AG09309 (cell line): ENCODE measurements at regions not wholly inside any gene's neighbourhood (a gene's known extent, or its start where the extent isn't known, plus 50 kb on each side); places are given as distances from the start of the nearest gene placed in this dataset.
A peak's percentile ranks its signal among the peaks of the same experiment; 100 is the strongest.
"Not testable (repeated sequence)": the region's sequence is repeated elsewhere in the genome, so short reads cannot be mapped to it uniquely, and the experiment has no call there.

Experiments used
- DNase-seq: peaks from one replicate; pipeline ENCODE4 v3.0.0-alpha.2; 2010; ENCODE audit warnings: low read depth
- H3K4me3 ChIP-seq: 2 replicates; pipeline ENCODE4 v1.5.1; 2011; ENCODE audit warnings: mild to moderate bottlenecking, low read depth, low read length, moderate library complexity; ENCODE audit not compliant: control insufficient read depth
- TF ChIP-seq, protein P1 (sequence below): IDR thresholded peaks from 2 replicates; pipeline ENCODE4 v1.5.1; 2011; ENCODE audit warnings: mild to moderate bottlenecking, low read depth, low read length, inconsistent platforms; ENCODE audit not compliant: insufficient read depth, control insufficient read depth; ENCODE audit errors: missing control alignments

GRCh38 chr4:33772582-33772981, 2471.7 kb downstream of the ARAP2 start:
- no peak for DNase-seq
- TF ChIP-seq, protein P1, sequence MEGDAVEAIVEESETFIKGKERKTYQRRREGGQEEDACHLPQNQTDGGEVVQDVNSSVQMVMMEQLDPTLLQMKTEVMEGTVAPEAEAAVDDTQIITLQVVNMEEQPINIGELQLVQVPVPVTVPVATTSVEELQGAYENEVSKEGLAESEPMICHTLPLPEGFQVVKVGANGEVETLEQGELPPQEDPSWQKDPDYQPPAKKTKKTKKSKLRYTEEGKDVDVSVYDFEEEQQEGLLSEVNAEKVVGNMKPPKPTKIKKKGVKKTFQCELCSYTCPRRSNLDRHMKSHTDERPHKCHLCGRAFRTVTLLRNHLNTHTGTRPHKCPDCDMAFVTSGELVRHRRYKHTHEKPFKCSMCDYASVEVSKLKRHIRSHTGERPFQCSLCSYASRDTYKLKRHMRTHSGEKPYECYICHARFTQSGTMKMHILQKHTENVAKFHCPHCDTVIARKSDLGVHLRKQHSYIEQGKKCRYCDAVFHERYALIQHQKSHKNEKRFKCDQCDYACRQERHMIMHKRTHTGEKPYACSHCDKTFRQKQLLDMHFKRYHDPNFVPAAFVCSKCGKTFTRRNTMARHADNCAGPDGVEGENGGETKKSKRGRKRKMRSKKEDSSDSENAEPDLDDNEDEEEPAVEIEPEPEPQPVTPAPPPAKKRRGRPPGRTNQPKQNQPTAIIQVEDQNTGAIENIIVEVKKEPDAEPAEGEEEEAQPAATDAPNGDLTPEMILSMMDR: no peak
- no peak overlapping the region for H3K4me3 ChIP-seq

DNA sequence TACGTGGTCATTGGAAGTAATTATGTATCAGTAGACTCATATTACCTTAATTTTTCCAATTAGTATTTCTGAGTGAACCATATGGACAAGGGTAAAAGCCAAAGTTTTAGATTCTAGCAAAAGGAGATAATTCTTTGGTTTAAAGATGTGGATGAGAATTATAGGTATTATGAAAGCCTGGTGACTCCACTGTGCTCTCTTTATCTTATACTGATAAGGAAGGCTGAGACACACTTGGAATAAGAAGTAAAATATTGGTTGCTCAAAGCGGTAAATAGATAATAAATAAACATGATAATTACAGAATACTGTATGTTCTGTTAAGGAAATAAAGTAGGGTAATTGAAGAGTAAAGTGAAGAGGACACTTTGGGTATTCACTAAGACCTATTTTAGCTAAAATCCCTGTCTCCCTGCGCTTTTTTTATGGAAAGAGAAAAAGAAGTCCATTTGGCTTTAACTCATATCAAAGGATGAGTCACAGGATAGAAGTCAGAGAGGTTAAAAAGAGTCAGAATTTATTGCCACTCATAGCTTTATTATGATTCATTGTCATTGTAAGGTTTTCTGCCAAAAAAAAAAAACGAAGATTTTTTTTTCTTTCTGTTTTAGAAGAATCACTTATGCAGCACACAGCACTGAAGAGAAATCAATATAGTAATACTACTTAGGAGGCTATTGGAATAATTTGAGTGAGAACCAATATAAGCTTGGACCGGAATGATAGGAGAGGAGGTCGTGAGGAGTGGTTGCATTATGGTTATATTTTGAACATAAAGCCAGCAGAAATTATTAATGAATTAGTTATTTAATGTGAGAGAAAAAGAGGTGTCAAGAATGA, 2463.1 kb downstream of the ARAP2 start:
- H3K4me3 ChIP-seq: no peak overlapping the region
- DNase-seq: peak; percentile 32
- TF ChIP-seq, protein P1: no peak

GRCh38 chr4:33785843-33786242, 2458.5 kb downstream of the ARAP2 start:
- H3K4me3 ChIP-seq: no peak overlapping the region
- DNase-seq: no peak
- TF ChIP-seq, protein P1: no peak

DNA sequence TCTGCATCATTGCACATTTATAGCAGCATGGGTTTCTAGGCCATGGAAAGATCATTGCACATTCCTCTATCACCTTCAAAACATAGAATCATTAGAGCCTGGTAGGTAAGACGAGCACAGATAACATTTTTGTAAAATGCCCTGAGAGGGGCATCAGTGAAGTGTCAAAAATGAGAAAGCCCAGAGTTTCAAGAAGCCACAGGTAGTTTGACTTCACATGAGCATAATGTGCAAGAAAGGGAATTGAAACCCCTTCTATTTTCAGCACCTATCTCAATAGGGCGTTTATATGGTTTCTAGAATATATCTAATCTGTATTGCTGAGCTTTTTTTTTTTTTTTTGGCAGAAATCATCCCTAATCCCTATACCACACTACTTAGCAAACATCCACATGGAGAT, 2441.7 kb downstream of the ARAP2 start:
- no peak overlapping the region for H3K4me3 ChIP-seq
- no peak for DNase-seq
- TF ChIP-seq, protein P1: no peak

GRCh38 chr4:33825685-33826084, 2418.6 kb downstream of the ARAP2 start:
- TF ChIP-seq, protein P1: no peak
- H3K4me3 ChIP-seq: no peak overlapping the region
- no peak for DNase-seq

- DNase-seq: not testable (repeated sequence)
Measured at GRCh38 chr4:33829356-33829755, 2415.0 kb downstream of the ARAP2 start.

GRCh38 chr4:33831442-33832066, 2412.8 kb downstream of the ARAP2 start:
- DNase-seq: peak; percentile 41
- TF ChIP-seq, protein P1: no peak
- H3K4me3 ChIP-seq: no peak overlapping the region

More at GRCh38 chr4:33829356-33829755, 2415.0 kb downstream of the ARAP2 start:
- H3K4me3 ChIP-seq: not testable (repeated sequence)

DNA sequence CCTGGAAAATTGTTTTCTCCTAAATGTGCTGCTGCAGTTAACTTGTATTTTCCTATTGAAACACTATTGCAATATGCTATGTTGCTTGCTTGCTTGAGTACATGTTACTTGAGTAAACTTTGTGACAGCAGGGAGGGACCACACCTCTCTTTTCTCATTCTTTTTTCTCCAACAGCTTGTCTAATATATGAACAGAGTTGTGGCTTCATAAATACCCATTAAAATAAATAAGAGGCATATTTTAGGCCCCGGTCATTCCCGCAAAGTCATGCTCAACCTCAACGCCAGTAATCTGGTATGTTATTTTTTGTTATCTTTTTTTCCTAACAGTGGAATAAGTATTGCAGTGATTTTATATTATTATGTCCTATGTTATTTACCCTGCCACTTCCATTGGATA, 2408.6 kb downstream of the ARAP2 start:
- H3K4me3 ChIP-seq: not testable (repeated sequence)
- peak; percentile 14 for DNase-seq
